A673 (cell line): ENCODE measurements at regions not wholly inside any gene's neighbourhood (a gene's known extent, or its start where the extent isn't known, plus 50 kb on each side); places are given as distances from the start of the nearest gene placed in this dataset.

Experiments used
- BruUV-seq: library from RNA; stranded (reverse); fragments of 400-500 nt; replicated peaks from 2 replicates; lab custom pipeline; 2021; lab: Mats Ljungman, UMichigan
- CTCF ChIA-PET: fragments of 300-600 bp; sonication (Branson Sonifier 250); formaldehyde crosslinking; loops from one replicate; lab custom pipeline; 2022; ENCODE audit warnings: antibody characterized with exemption; lab: Charles Lee
- POLR2A ChIA-PET: fragments of 300-600 bp; sonication (Branson Sonifier 250); formaldehyde crosslinking; loops from one replicate; lab custom pipeline; 2022; ENCODE audit warnings: antibody characterized with exemption; ENCODE audit not compliant: low non-redundant PET; lab: Charles Lee
- DNase-seq: peaks from one replicate; pipeline ENCODE4 v3.0.0-alpha.2; 2015; ENCODE audit warnings: low spot score
- H3K27ac ChIP-seq: fragments of 200-600 bp; sonication (generic); 2 replicates; pipeline ENCODE4 v1.5.1; 2016; ENCODE audit warnings: mixed run types, low read depth, mild to moderate bottlenecking, mixed read lengths, antibody characterized with exemption, low read length; ENCODE audit not compliant: poor library complexity, severe bottlenecking
- H3K27me3 ChIP-seq: fragments of 200-600 bp; sonication (generic); replicated peaks from 2 replicates; pipeline ENCODE4 v1.6.1; 2017; ENCODE audit warnings: mixed run types, low read depth, mild to moderate bottlenecking, mixed read lengths, antibody characterized with exemption, low read length; ENCODE audit not compliant: insufficient read depth, poor library complexity
- H3K36me3 ChIP-seq: fragments of 200-600 bp; sonication (generic); 2 replicates; pipeline ENCODE4 v1.6.1; 2016; ENCODE audit warnings: mixed run types, mild to moderate bottlenecking, mixed read lengths, antibody characterized with exemption, low read length; ENCODE audit not compliant: insufficient read depth, poor library complexity, severe bottlenecking
- H3K4me1 ChIP-seq: fragments of 200-600 bp; sonication (generic); 2 replicates; pipeline ENCODE4 v1.6.1; 2017; ENCODE audit warnings: mixed run types, mild to moderate bottlenecking, mixed read lengths, antibody characterized with exemption, low read length; ENCODE audit not compliant: insufficient read depth, poor library complexity, severe bottlenecking
- H3K4me3 ChIP-seq: fragments of 200-600 bp; sonication (generic); 2 replicates; pipeline ENCODE4 v1.5.1; 2016; ENCODE audit warnings: low read depth, mixed run types, mild to moderate bottlenecking, mixed read lengths, low read length; ENCODE audit not compliant: poor library complexity, severe bottlenecking
- H3K9me3 ChIP-seq: fragments of 200-600 bp; sonication (generic); 2 replicates; pipeline ENCODE4 v1.6.1; 2016; ENCODE audit warnings: mixed run types, low read depth, mild to moderate bottlenecking, mixed read lengths, antibody characterized with exemption, low read length; ENCODE audit not compliant: poor library complexity, severe bottlenecking
- CTCF ChIP-seq: fragments of 300-800, 200-600 bp; sonication (generic); conservative IDR thresholded peaks from 2 replicates; pipeline ENCODE4 v1.5.1; 2017; ENCODE audit warnings: low read depth, mild to moderate bottlenecking, antibody characterized with exemption, low read length, moderate library complexity, mixed read lengths
- EZH2 ChIP-seq: fragments of 200-600 bp; sonication (generic); IDR thresholded peaks from 2 replicates; pipeline ENCODE4 v1.6.1; 2017; ENCODE audit warnings: borderline replicate concordance, low read depth, mild to moderate bottlenecking, mixed read lengths, antibody characterized with exemption, low read length; ENCODE audit not compliant: poor library complexity, severe bottlenecking
- intact Hi-C: fragments of 100-400 bp; cut with micrococcal nuclease; formaldehyde crosslinking; loops from one replicate; pipeline ENCODE4 v1.10.0; 2022; ENCODE audit not compliant: unreplicated experiment

- TF ChIP-seq EZH2 (no peak), CTCF (no peak)
- no peak for DNase-seq
- H3K4me1 ChIP-seq = peaks cover 11% of the 10 kb centered on the region
- H3K27me3 ChIP-seq = peaks cover 5% of the 10 kb centered on the region
- no peak overlapping the region for H3K4me3 ChIP-seq
- no peaks in the 10 kb centered on the region for H3K36me3 ChIP-seq
- H3K27ac ChIP-seq = no peak overlapping the region
- POLR2A ChIA-PET = no interaction called here
- intact Hi-C loops = no loop called here
- H3K9me3 ChIP-seq = no peaks in the 10 kb centered on the region
- CTCF ChIA-PET = no interaction called here
- no TSS peak for BruUV-seq
These were observed 124.4 kb upstream of the SPRY2 start for GRCh38 chr13:80465321-80465720.

GRCh38 chr13:80463673-80464352 lies 122.9 kb upstream of the SPRY2 start:
- TF ChIP-seq CTCF = no peak
- no peak for TF ChIP-seq EZH2
- BruUV-seq = no TSS peak
- POLR2A ChIA-PET = no interaction called here
- DNase-seq = no peak
- CTCF ChIA-PET = no interaction called here
- no peaks in the 10 kb centered on the region for H3K9me3 ChIP-seq
- intact Hi-C loops = no loop called here
- H3K27me3 ChIP-seq = peaks cover 5% of the 10 kb centered on the region
- H3K4me1 ChIP-seq = no peaks in the 10 kb centered on the region
- no peak overlapping the region for H3K4me3 ChIP-seq
- no peaks in the 10 kb centered on the region for H3K36me3 ChIP-seq
- no peak overlapping the region for H3K27ac ChIP-seq

- no peak overlapping the region for H3K27ac ChIP-seq
- POLR2A ChIA-PET = no interaction called here
- H3K9me3 ChIP-seq = no peaks in the 10 kb centered on the region
- CTCF ChIA-PET = no interaction called here
- no peak for TF ChIP-seq EZH2
- no peak for TF ChIP-seq CTCF
- no TSS peak for BruUV-seq
- H3K4me3 ChIP-seq = no peak overlapping the region
- H3K36me3 ChIP-seq = no peaks in the 10 kb centered on the region
- peaks cover 5% of the 10 kb centered on the region for H3K27me3 ChIP-seq
- no peaks in the 10 kb centered on the region for H3K4me1 ChIP-seq
- no peak for DNase-seq
- intact Hi-C loops = no loop called here
These were observed 121.6 kb upstream of the SPRY2 start for GRCh38 chr13:80462567-80462966.
